GM10266 (cell line): ENCODE measurements at regions not wholly inside any gene's neighbourhood (a gene's known extent, or its start where the extent isn't known, plus 50 kb on each side); places are given as distances from the start of the nearest gene placed in this dataset.

Experiments used
- DNase-seq: peaks from one replicate; pipeline ENCODE4 v3.0.0; 2012; ENCODE audit errors: extremely low spot score
- TF ChIP-seq, protein P1 (sequence below): IDR thresholded peaks from 2 replicates; pipeline ENCODE4 v1.5.1; 2012; ENCODE audit warnings: mild to moderate bottlenecking, low read depth; ENCODE audit not compliant: control insufficient read depth, insufficient read depth; ENCODE audit errors: missing control alignments

GRCh38 chr10:28381466-28381865 is 78.6 kb upstream of the MPP7 start:
- DNase-seq = no peak
- TF ChIP-seq, protein P1, sequence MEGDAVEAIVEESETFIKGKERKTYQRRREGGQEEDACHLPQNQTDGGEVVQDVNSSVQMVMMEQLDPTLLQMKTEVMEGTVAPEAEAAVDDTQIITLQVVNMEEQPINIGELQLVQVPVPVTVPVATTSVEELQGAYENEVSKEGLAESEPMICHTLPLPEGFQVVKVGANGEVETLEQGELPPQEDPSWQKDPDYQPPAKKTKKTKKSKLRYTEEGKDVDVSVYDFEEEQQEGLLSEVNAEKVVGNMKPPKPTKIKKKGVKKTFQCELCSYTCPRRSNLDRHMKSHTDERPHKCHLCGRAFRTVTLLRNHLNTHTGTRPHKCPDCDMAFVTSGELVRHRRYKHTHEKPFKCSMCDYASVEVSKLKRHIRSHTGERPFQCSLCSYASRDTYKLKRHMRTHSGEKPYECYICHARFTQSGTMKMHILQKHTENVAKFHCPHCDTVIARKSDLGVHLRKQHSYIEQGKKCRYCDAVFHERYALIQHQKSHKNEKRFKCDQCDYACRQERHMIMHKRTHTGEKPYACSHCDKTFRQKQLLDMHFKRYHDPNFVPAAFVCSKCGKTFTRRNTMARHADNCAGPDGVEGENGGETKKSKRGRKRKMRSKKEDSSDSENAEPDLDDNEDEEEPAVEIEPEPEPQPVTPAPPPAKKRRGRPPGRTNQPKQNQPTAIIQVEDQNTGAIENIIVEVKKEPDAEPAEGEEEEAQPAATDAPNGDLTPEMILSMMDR = no peak

DNA sequence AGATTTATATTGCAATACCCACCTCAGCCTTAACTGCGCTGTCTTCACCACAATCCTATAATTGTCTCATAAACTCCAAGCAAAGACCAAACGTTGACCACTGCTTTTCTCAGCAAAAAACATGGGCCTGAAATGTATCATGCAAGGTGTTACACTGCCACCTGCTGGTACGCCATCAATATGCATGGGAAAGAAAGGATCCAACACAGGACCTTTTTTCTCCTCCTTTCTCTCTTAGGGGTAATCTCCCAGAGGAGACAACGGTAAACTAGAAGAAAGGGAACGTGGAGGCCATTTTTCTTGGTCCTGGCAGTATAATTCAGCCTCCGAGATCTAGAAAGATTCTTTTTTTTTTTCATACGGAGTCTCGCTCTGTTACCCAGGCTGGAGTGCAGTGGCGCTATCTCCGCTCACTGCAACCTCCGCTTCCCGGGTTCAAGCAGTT is 79.1 kb upstream of the MPP7 start:
- DNase-seq = peak; percentile 43
- TF ChIP-seq, protein P1 = peak; percentile 84

DNA sequence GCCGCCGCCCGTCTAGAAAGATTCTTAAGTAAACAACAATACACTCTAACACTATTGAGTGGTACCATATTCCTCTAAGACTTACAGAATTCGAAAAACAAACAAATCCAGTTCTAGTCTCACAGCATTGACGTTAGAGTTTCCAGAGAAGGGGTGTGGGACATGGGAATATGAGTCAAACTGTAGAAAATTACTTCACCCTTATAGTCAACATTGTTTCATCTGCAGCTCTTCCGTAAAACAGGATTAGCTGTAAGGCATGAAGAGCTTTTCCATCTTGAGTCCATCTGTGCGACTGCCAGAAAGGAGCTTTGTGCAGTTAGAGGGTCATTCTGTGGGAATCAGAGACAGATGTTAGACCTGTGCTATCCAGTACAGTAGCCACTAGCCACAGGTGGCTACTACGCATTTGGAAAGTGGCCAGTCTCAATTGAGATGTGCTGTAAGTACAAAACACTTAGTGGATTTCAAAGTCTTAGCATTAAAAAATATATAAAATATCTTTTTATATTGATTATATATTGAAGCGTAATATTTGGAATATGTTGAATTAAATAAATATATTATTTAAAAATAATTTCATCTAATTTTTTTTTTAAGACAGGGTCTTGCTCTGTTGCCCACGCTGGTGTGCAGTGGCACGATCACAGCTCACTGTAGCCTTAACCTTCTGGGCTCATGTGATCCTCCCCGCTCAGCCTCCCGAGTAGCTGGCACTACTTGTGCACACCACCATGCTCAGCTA is 79.8 kb upstream of the MPP7 start:
- TF ChIP-seq, protein P1 = no peak
- DNase-seq = no peak

DNA sequence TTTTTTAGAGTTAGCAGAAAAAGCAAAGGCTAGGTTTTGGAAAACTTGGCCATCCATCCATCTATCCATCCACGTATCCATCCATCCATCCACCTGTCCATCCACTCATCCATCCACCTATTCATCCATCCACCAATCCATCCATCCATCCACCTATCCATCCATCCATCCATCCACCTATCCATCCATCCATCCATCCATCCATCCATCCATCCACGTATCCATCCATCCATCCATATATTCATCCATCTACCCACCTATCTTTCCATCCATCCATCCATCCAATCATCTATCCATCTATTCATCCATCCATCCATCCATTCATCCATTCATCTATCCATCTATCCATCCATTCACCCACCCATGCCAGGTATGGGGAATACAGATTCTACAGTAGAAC is 81.7 kb upstream of the MPP7 start:
- TF ChIP-seq, protein P1 = no peak
- no peak for DNase-seq

- TF ChIP-seq, protein P1 = no peak
- no peak for DNase-seq
These were observed 83.1 kb upstream of the MPP7 start for GRCh38 chr10:28385748-28386502.

DNA sequence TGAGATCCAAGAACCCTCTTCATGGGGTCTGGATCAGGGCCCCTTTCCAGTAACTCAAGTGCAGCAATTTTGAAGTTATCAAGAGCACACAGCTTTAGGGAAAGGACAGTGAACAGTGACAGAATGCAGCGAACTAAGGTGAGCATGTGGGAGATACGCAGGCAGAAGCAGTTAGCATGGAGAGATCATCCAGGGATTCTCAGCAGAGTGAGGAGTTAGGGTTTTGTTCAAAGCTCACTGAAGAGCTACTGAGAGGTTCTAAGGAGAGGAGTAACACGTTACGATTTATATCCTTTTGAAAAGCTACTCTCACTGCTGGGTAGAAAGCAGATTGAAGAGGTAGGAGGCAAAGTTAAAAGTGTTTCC is 83.6 kb upstream of the MPP7 start:
- no peak for DNase-seq

DNA sequence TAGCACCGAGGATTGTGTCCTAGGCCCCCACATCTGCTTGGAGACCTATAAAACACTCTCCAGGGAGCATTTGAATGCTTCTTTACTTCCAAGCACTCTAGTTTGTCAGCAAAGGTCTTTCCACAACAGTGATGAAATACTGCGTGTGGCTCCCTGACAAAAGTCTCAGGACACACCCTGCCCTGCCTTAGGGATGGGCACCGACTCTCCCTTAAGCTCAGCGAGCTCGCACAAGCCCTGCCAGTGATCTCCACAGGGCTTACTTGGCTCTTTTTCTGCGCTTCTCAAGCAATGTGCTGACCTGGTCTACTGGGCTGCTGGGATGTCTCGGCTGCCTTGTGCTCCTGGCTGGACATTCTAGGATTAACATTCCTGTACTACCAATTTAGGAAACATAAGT is 84.3 kb upstream of the MPP7 start:
- TF ChIP-seq, protein P1 = no peak
- no peak for DNase-seq

More for the DNA sequence above, 83.6 kb upstream of the MPP7 start:
- TF ChIP-seq, protein P1 = no peak
